GM12878 (cell line): ENCODE measurements at regions not wholly inside any gene's neighbourhood (a gene's known extent, or its start where the extent isn't known, plus 50 kb on each side); places are given as distances from the start of the nearest gene placed in this dataset.

Experiments used
- CTCF ChIP-seq, 3 experiments: IDR thresholded peaks in 2 of 3; conservative IDR thresholded peaks in 1 of 3; 2 replicates each; pipeline ENCODE4 v1.5.1; 2011; ENCODE audit warnings: low read depth in 3 of 3, low read length in 3 of 3, mild to moderate bottlenecking in 3 of 3, control low read depth in 2 of 3, moderate library complexity in 2 of 3, inconsistent platforms in 1 of 3, mixed read lengths in 1 of 3; ENCODE audit not compliant: control insufficient read depth in 2 of 3, insufficient read depth in 1 of 3; ENCODE audit errors: extremely low read depth in 1 of 3
- RB1 ChIP-seq: fragments of 450-650 bp; formaldehyde crosslinking; IDR thresholded peaks from 2 replicates; pipeline ENCODE4 v1.6.1; 2017; ENCODE audit warnings: mild to moderate bottlenecking, borderline replicate concordance
- STAT3 ChIP-seq: IDR thresholded peaks from 2 replicates; pipeline ENCODE4 v1.6.1; 2011; ENCODE audit warnings: low read depth, low read length, improper control_type of control experiment
- USF1 ChIP-seq: IDR thresholded peaks from 2 replicates; pipeline ENCODE4 v1.6.1; 2011; ENCODE audit warnings: borderline replicate concordance, low read depth, mild to moderate bottlenecking, moderate library complexity, mixed read lengths, low read length; ENCODE audit not compliant: insufficient read depth; ENCODE audit errors: extremely low read length

GRCh38 chr9:135239100-135239768 lies 151.8 kb downstream of the OLFM1 start:
- TF ChIP-seq RB1 (no peak), USF1 (no peak), STAT3 (no peak), CTCF (IDR thresholded peaks at IDR 0.05 in 2 of 3, conservative IDR thresholded peaks at IDR 0.05 in 1 of 3; ENCODE audit: control insufficient read depth in 2 of 3, extremely low read depth in 1 of 3, insufficient read depth in 1 of 3, low read depth in 3 of 3, low read length in 3 of 3) (no peak)
